Ascending aorta (tissue), 2 donors: ENCODE measurements at regions not wholly inside any gene's neighbourhood (a gene's known extent, or its start where the extent isn't known, plus 50 kb on each side); places are given as distances from the start of the nearest gene placed in this dataset.

Source experiments
- DNase-seq, 2 donors: peaks; one replicate each; pipeline ENCODE4 v3.0.0-alpha.2; 2019; ENCODE audit warnings: low spot score in 2 of 2
- H3K27ac ChIP-seq, 2 donors: fragments of 200-600 bp; sonication (generic); one replicate each; pipeline ENCODE4 v1.5.1; 2016 to 2017; ENCODE audit warnings: mild to moderate bottlenecking in 1 of 2
- H3K27me3 ChIP-seq: fragments of 200-600 bp; sonication (generic); one replicate; pipeline ENCODE4 v1.5.1; 2017
- H3K36me3 ChIP-seq, 2 donors: fragments of 200-600 bp; sonication (generic); one replicate each; pipeline ENCODE4 v1.5.1; 2016
- H3K4me1 ChIP-seq, 2 donors: fragments of 200-600 bp; sonication (generic); one replicate each; pipeline ENCODE4 v1.5.1; 2016 to 2017; ENCODE audit warnings: mild to moderate bottlenecking in 1 of 2
- H3K4me3 ChIP-seq, 2 donors: fragments of 200-600 bp; sonication (generic); one replicate each; pipeline ENCODE4 v1.5.1; 2016 to 2017; ENCODE audit warnings: mild to moderate bottlenecking in 1 of 2
- H3K9me3 ChIP-seq, 2 donors: fragments of 200-600 bp; sonication (generic); one replicate each; pipeline ENCODE4 v1.5.1; 2016
- intact Hi-C: fragments of 100-400 bp; cut with DNase I; formaldehyde crosslinking; loops from one replicate; pipeline ENCODE4 v1.15.1; 2023
- TF ChIP-seq, protein P1 (sequence below), 3 experiments: fragments of 200-600 bp in 2 of 3; fragments of 450-650 bp in 1 of 3; sonication (generic) in 2 of 3; IDR thresholded peaks; one replicate each; pipeline ENCODE4 v1.5.1; 2016 to 2019; ENCODE audit warnings: antibody characterized with exemption in 3 of 3, mild to moderate bottlenecking in 1 of 3, moderate library complexity in 1 of 3

- intact Hi-C loops = no loop called here
- DNase-seq = no peak
- Histone ChIP-seq H3K4me1 (no peaks in the 10 kb centered on the region), H3K27ac (no peak overlapping the region), H3K27me3 (no peaks in the 10 kb centered on the region), H3K4me3 (no peak overlapping the region), H3K9me3 (no peaks in the 10 kb centered on the region), H3K36me3 (no peaks in the 10 kb centered on the region)
- TF ChIP-seq, protein P1, sequence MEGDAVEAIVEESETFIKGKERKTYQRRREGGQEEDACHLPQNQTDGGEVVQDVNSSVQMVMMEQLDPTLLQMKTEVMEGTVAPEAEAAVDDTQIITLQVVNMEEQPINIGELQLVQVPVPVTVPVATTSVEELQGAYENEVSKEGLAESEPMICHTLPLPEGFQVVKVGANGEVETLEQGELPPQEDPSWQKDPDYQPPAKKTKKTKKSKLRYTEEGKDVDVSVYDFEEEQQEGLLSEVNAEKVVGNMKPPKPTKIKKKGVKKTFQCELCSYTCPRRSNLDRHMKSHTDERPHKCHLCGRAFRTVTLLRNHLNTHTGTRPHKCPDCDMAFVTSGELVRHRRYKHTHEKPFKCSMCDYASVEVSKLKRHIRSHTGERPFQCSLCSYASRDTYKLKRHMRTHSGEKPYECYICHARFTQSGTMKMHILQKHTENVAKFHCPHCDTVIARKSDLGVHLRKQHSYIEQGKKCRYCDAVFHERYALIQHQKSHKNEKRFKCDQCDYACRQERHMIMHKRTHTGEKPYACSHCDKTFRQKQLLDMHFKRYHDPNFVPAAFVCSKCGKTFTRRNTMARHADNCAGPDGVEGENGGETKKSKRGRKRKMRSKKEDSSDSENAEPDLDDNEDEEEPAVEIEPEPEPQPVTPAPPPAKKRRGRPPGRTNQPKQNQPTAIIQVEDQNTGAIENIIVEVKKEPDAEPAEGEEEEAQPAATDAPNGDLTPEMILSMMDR (IDR thresholded peaks at IDR 0.05) = no peak
These were observed 572.7 kb upstream of the TENM3 start for GRCh38 chr4:181670506-181670905.

GRCh38 chr4:181671672-181672071, 571.5 kb upstream of the TENM3 start:
- Histone ChIP-seq H3K4me1 (no peaks in the 10 kb centered on the region), H3K9me3 (no peaks in the 10 kb centered on the region), H3K27ac (no peak overlapping the region), H3K36me3 (no peaks in the 10 kb centered on the region), H3K27me3 (no peaks in the 10 kb centered on the region), H3K4me3 (no peak overlapping the region)
- DNase-seq = no peak
- intact Hi-C loops = no loop called here
- TF ChIP-seq, protein P1 (IDR thresholded peaks at IDR 0.05) = no peak

DNA sequence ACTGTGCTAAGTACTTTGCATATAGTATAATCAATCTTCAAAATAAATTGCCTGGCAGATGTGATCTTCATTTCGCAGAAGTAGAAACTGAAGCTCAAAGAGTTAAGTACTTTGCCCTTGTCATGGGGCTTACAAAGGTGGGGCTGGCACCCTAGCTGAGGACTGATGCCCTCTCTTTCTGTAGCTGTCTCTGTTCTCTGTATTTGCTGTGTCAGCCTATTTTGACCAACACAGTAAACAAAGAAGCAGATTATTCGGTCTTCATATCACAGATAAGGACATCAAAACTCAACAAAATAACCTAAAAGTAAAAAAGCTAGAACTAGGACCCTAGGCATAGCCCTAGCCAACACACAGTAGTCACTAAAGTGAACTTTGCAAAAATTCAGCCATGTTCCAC, 570.5 kb upstream of the TENM3 start:
- DNase-seq = no peak
- H3K27me3 ChIP-seq = no peaks in the 10 kb centered on the region
- no peak overlapping the region for H3K27ac ChIP-seq
- H3K36me3 ChIP-seq = no peaks in the 10 kb centered on the region
- H3K9me3 ChIP-seq = no peaks in the 10 kb centered on the region
- TF ChIP-seq, protein P1 (IDR thresholded peaks at IDR 0.05) = no peak
- intact Hi-C loops = no loop called here
- H3K4me3 ChIP-seq = no peak overlapping the region
- no peaks in the 10 kb centered on the region for H3K4me1 ChIP-seq

GRCh38 chr4:181674315-181674875, 568.8 kb upstream of the TENM3 start:
- TF ChIP-seq, protein P1 (IDR thresholded peaks at IDR 0.05) = no peak
- intact Hi-C loops = no loop called here
- Histone ChIP-seq H3K4me3 (no peak overlapping the region), H3K27me3 (no peaks in the 10 kb centered on the region), H3K36me3 (no peaks in the 10 kb centered on the region), H3K4me1 (no peaks in the 10 kb centered on the region), H3K27ac (no peak overlapping the region), H3K9me3 (no peaks in the 10 kb centered on the region)
- no peak for DNase-seq

GRCh38 chr4:181676546-181676945, 566.7 kb upstream of the TENM3 start:
- Histone ChIP-seq H3K4me3 (no peak overlapping the region), H3K27me3 (no peaks in the 10 kb centered on the region), H3K4me1 (no peaks in the 10 kb centered on the region), H3K36me3 (no peaks in the 10 kb centered on the region), H3K9me3 (no peaks in the 10 kb centered on the region), H3K27ac (no peak overlapping the region)
- TF ChIP-seq, protein P1 (IDR thresholded peaks at IDR 0.05) = no peak
- no peak for DNase-seq
- intact Hi-C loops = no loop called here

GRCh38 chr4:181677201-181677600, 566.0 kb upstream of the TENM3 start:
- H3K9me3 ChIP-seq = no peaks in the 10 kb centered on the region
- H3K4me3 ChIP-seq = no peak overlapping the region
- H3K27me3 ChIP-seq = no peaks in the 10 kb centered on the region
- intact Hi-C loops = no loop called here
- no peaks in the 10 kb centered on the region for H3K36me3 ChIP-seq
- TF ChIP-seq, protein P1 (IDR thresholded peaks at IDR 0.05) = no peak
- no peaks in the 10 kb centered on the region for H3K4me1 ChIP-seq
- no peak for DNase-seq
- no peak overlapping the region for H3K27ac ChIP-seq
